Heart left ventricle (tissue), 16 donors: ENCODE measurements at regions not wholly inside any gene's neighbourhood (a gene's known extent, or its start where the extent isn't known, plus 50 kb on each side); places are given as distances from the start of the nearest gene placed in this dataset.
"Not testable (repeated sequence)": the region's sequence is repeated elsewhere in the genome, so short reads cannot be mapped to it uniquely, and the experiment has no call there.

Experiments used
- ATAC-seq, 4 donors: fragments of 200-7000 bp; cut with Tn5 transposase; one replicate each; pipeline ENCODE4 v1.9.1; 2020 to 2022; ENCODE audit warnings: moderate library complexity in 4 of 4, mild to moderate bottlenecking in 3 of 4, moderate number of reproducible peaks in 1 of 4
- DNase-seq, 5 donors: peaks; one replicate each; pipeline ENCODE4 v3.0.0-alpha.2; 2020
- H3K27ac ChIP-seq, 12 donors: fragments of 200-600 bp; sonication (generic) in 4 of 12; one replicate each; pipeline versions ENCODE4 v1.5.0 to v1.8.0; 2016 to 2022; ENCODE audit warnings: mild to moderate bottlenecking in 2 of 12
- H3K27me3 ChIP-seq, 9 donors: fragments of 200-600 bp; sonication (generic) in 2 of 9; one replicate each; pipeline versions ENCODE4 v1.5.1 to v1.8.0; 2016 to 2022; ENCODE audit warnings: mild to moderate bottlenecking in 3 of 9
- H3K36me3 ChIP-seq, 9 donors: fragments of 200-600 bp; sonication (generic) in 2 of 9; one replicate each; pipeline versions ENCODE4 v1.5.0 to v1.8.0; 2018 to 2022; ENCODE audit warnings: mild to moderate bottlenecking in 2 of 9
- H3K4me1 ChIP-seq, 12 donors: fragments of 200-600 bp; sonication (generic) in 4 of 12; one replicate each; pipeline versions ENCODE4 v1.5.0 to v1.8.0; 2016 to 2022; ENCODE audit warnings: mild to moderate bottlenecking in 3 of 12
- H3K4me3 ChIP-seq, 12 donors: fragments of 200-600 bp; sonication (generic) in 4 of 12; one replicate each; pipeline versions ENCODE4 v1.5.0 to v1.8.0; 2017 to 2022; ENCODE audit warnings: mild to moderate bottlenecking in 9 of 12, moderate library complexity in 4 of 12
- H3K9me3 ChIP-seq, 12 donors: fragments of 200-600 bp; sonication (generic) in 4 of 12; one replicate each; pipeline versions ENCODE4 v1.5.0 to v1.8.0; 2016 to 2022; ENCODE audit warnings: mild to moderate bottlenecking in 1 of 12
- CTCF ChIP-seq, 12 donors: fragments of 200-600 bp; sonication (generic) in 4 of 12; IDR thresholded peaks; one replicate each; pipeline versions ENCODE4 v1.5.0 to v1.8.0; 2018 to 2022; ENCODE audit warnings: antibody characterized with exemption in 12 of 12, mild to moderate bottlenecking in 5 of 12
- POLR2A ChIP-seq, 2 donors: fragments of 450-650 bp; IDR thresholded peaks; one replicate each; pipeline ENCODE4 v1.6.1; 2017; ENCODE audit warnings: antibody characterized with exemption in 2 of 2, mild to moderate bottlenecking in 2 of 2, moderate library complexity in 2 of 2
- WGBS, 4 donors: extraction: QIAGEN DNeasy Blood & Tissue Kit in 2 of 4; methylation state at CpG; one replicate each; pipeline versions ENCODE4 v1.1.5 to v1.1.7; 2013 to 2018; 5-methylcytosine and 5-hydroxymethylcytosine counted together
- intact Hi-C, 10 donors: fragments of 100-400 bp; cut with DNase I; formaldehyde crosslinking; loops; one replicate each; pipeline versions ENCODE4 v1.11.1 to v1.14.2; 2022
- donor health status: ischemic (EF 13 %, LVEDD 7.1; RV severe dilation, severe dysfunction).
- donor health status: healthy with polysubstance abuse.
- donor health status: DM: no; HTN: yes; CAD: no.
- donor health status: DM: no; HTN: no; CAD: no.
- donor health status: ischemic (EF 25% LVEDD 6.9; RV normal size, moderate dysfunction).
- donor health status: ischemic (EF 25% LVEDD 5.7; RV mildly dilated, moderate dysfunction).
- donor health status: healthy.
- donor health status: DM: yes; HTN: yes; CAD: no.
- donor health status: ischemic (EF 35%, LVEDD 5.7; RV mildly dilated, moderate dysfunction).
- donor health status: nonischemic (EF 11% LVEDD 7.7; RV severe dilation, severe dysfunction).
- donor health status: DM: yes; HTN: yes; CAD: no.
- donor health status: PGD.
- donor health status: ischemic (EF 29% LVEDD 5.4; RV normal size, mild dysfunction).
- donor health status: nonischemic (EF 23%, LVEDD 6.1; RV moderate dilation, normal function).

- H3K9me3 ChIP-seq: no peaks in the 10 kb centered on the region
- ATAC-seq (peak in 2 of 4 donors; percentile 50 to 78), DNase-seq (no peak)
- WGBS, 4 donors: 30 to 51% (median 37%) methylated on average over 4 of the region's 4 CpGs
- TF ChIP-seq CTCF (IDR thresholded peaks at IDR 0.05) (no peak), POLR2A (IDR thresholded peaks at IDR 0.05) (no peak)
- intact Hi-C loops: no loop called here
- no peaks in the 10 kb centered on the region for H3K27me3 ChIP-seq
- peak overlapping the region in 3 of 12 donors; percentile 5 to 33 (median 12) for H3K27ac ChIP-seq
- peaks cover 0 to 4% (median 0%) of the 10 kb centered on the region in 12 donors for H3K4me1 ChIP-seq
- H3K36me3 ChIP-seq: no peaks in the 10 kb centered on the region
- peak overlapping the region in 2 of 12 donors; percentile 14 for H3K4me3 ChIP-seq
Measured at GRCh38 chr6:113723182-113723581, 134.0 kb upstream of the MARCKS start.

GRCh38 chr6:113724927-113725326, 132.2 kb upstream of the MARCKS start:
- WGBS, 4 donors: 74 to 93% (median 83%) methylated on average over 2 of the region's 2 CpGs
- DNase-seq, H3K36me3 ChIP-seq, H3K4me3 ChIP-seq, H3K27ac ChIP-seq, H3K4me1 ChIP-seq, H3K9me3 ChIP-seq, H3K27me3 ChIP-seq, ATAC-seq: not testable (repeated sequence)
- intact Hi-C loops: loop anchor here in 1 of 10 donors (5.0 kb wide), 1 partner anchor 53 kb away; no protein-coding TSS in a partner anchor

GRCh38 chr6:113731541-113731940, 125.6 kb upstream of the MARCKS start:
- TF ChIP-seq CTCF (IDR thresholded peaks at IDR 0.05) (no peak), POLR2A (IDR thresholded peaks at IDR 0.05) (no peak)
- Histone ChIP-seq H3K9me3 (no peaks in the 10 kb centered on the region), H3K4me1 (peaks cover 0 to 26% (median 15%) of the 10 kb centered on the region in 12 donors), H3K27ac (peak overlapping the region in 4 of 12 donors; percentile 5 to 55 (median 37)), H3K27me3 (no peaks in the 10 kb centered on the region), H3K36me3 (no peaks in the 10 kb centered on the region), H3K4me3 (no peak overlapping the region)
- DNase-seq (no peak), ATAC-seq (no peak)
- WGBS, 4 donors: 72 to 82% (median 78%) methylated on average over 3 of the region's 3 CpGs
- intact Hi-C loops: loop anchor here in 6 of 10 donors (2.0 to 10.0 kb wide), 4 partner anchors 123 to 317 kb away; partner anchors contain the start of gene MARCKS (in 4 of the 6)

GRCh38 chr6:113732384-113732966, 124.7 kb upstream of the MARCKS start:
- DNase-seq (peak; percentile 37 to 68 (median 53)), ATAC-seq (peak; percentile 94 to 99 (median 94))
- Histone ChIP-seq H3K9me3 (no peaks in the 10 kb centered on the region), H3K4me1 (peaks cover 0 to 26% (median 15%) of the 10 kb centered on the region in 12 donors), H3K4me3 (peak overlapping the region in 5 of 12 donors; percentile 0 to 12 (median 1)), H3K36me3 (no peaks in the 10 kb centered on the region), H3K27me3 (no peaks in the 10 kb centered on the region), H3K27ac (peak overlapping the region in 9 of 12 donors; percentile 5 to 63 (median 32))
- TF ChIP-seq CTCF (IDR thresholded peaks at IDR 0.05): peak in 5 of 12 donors; percentile 17 to 47 (median 33)
- TF ChIP-seq POLR2A (IDR thresholded peaks at IDR 0.05): no peak
- intact Hi-C loops: loop anchor here in 5 of 10 donors (2.0 to 10.0 kb wide), 4 partner anchors 122 to 318 kb away; partner anchors contain the start of gene MARCKS (in 4 of the 5)
- 7 to 20% (median 14%) methylated on average over 4 of the region's 4 CpGs for whole genome bisulfite sequencing, 4 donors
